MG63 (cell line): ENCODE measurements at regions not wholly inside any gene's neighbourhood (a gene's known extent, or its start where the extent isn't known, plus 50 kb on each side); places are given as distances from the start of the nearest gene placed in this dataset.

ENCODE experiments used
- DNase-seq: peaks from one replicate; pipeline ENCODE4 v3.0.0-alpha.2; 2020
- H3K27me3 ChIP-seq: fragments of 250-450 bp; sonication (Bioruptor Pico); 2 replicates; pipeline ENCODE4 v1.5.1; 2020; ENCODE audit warnings: mild to moderate bottlenecking, moderate library complexity
- H3K36me3 ChIP-seq: fragments of 250-450 bp; sonication (Bioruptor Pico); 2 replicates; pipeline ENCODE4 v1.5.1; 2020; ENCODE audit warnings: mild to moderate bottlenecking, moderate library complexity
- H3K4me3 ChIP-seq: fragments of 250-450 bp; sonication (Bioruptor Pico); 2 replicates; pipeline ENCODE4 v1.5.1; 2020; ENCODE audit warnings: mild to moderate bottlenecking, moderate library complexity
- H3K9me3 ChIP-seq: fragments of 250-450 bp; sonication (Bioruptor Pico); 2 replicates; pipeline ENCODE4 v1.5.1; 2020; ENCODE audit warnings: mild to moderate bottlenecking, moderate library complexity

GRCh38 chr2:146917431-146918042 lies 927.3 kb upstream of the ACVR2A start:
- DNase-seq: no peak
- no peaks in the 10 kb centered on the region; the same call in 1 of the 2 replicates for H3K9me3 ChIP-seq
- H3K27me3 ChIP-seq: no peaks in the 10 kb centered on the region
- H3K36me3 ChIP-seq: no peaks in the 10 kb centered on the region
- H3K4me3 ChIP-seq: no peak overlapping the region

GRCh38 chr2:146916914-146917313 lies 927.9 kb upstream of the ACVR2A start:
- no peak for DNase-seq
- H3K4me3 ChIP-seq: no peak overlapping the region
- H3K9me3 ChIP-seq: no peaks in the 10 kb centered on the region; the same call in 1 of the 2 replicates
- H3K27me3 ChIP-seq: no peaks in the 10 kb centered on the region
- no peaks in the 10 kb centered on the region for H3K36me3 ChIP-seq

- Histone ChIP-seq H3K36me3 (no peaks in the 10 kb centered on the region), H3K9me3 (no peaks in the 10 kb centered on the region), H3K27me3 (no peaks in the 10 kb centered on the region), H3K4me3 (no peak overlapping the region)
- DNase-seq: no peak
These were observed 931.4 kb upstream of the ACVR2A start for GRCh38 chr2:146913476-146913875.

GRCh38 chr2:146912536-146912935 lies 932.3 kb upstream of the ACVR2A start:
- H3K4me3 ChIP-seq: no peak overlapping the region
- no peaks in the 10 kb centered on the region for H3K36me3 ChIP-seq
- no peaks in the 10 kb centered on the region for H3K27me3 ChIP-seq

GRCh38 chr2:146908776-146909175 lies 936.1 kb upstream of the ACVR2A start:
- Histone ChIP-seq H3K27me3 (no peaks in the 10 kb centered on the region), H3K36me3 (no peaks in the 10 kb centered on the region), H3K4me3 (no peak overlapping the region), H3K9me3 (no peaks in the 10 kb centered on the region)
- DNase-seq: no peak

More at GRCh38 chr2:146912536-146912935, 932.3 kb upstream of the ACVR2A start:
- no peak for DNase-seq
- H3K9me3 ChIP-seq: no peaks in the 10 kb centered on the region

GRCh38 chr2:146898083-146898482 lies 946.7 kb upstream of the ACVR2A start:
- no peaks in the 10 kb centered on the region for H3K9me3 ChIP-seq
- no peak for DNase-seq
- H3K27me3 ChIP-seq: no peaks in the 10 kb centered on the region
- no peaks in the 10 kb centered on the region for H3K36me3 ChIP-seq
- no peak overlapping the region for H3K4me3 ChIP-seq

- H3K36me3 ChIP-seq: no peaks in the 10 kb centered on the region
- no peak for DNase-seq
- H3K4me3 ChIP-seq: no peak overlapping the region
- H3K27me3 ChIP-seq: no peaks in the 10 kb centered on the region
- no peaks in the 10 kb centered on the region for H3K9me3 ChIP-seq
These were observed 950.3 kb upstream of the ACVR2A start for GRCh38 chr2:146894514-146894913.

GRCh38 chr2:146893500-146894041 lies 951.3 kb upstream of the ACVR2A start:
- H3K27me3 ChIP-seq: no peaks in the 10 kb centered on the region
- DNase-seq: no peak

GRCh38 chr2:146890491-146890890 lies 954.3 kb upstream of the ACVR2A start:
- no peak for DNase-seq
- H3K4me3 ChIP-seq: no peak overlapping the region
- H3K36me3 ChIP-seq: no peaks in the 10 kb centered on the region
- H3K27me3 ChIP-seq: no peaks in the 10 kb centered on the region
- H3K9me3 ChIP-seq: no peaks in the 10 kb centered on the region

More at GRCh38 chr2:146893500-146894041, 951.3 kb upstream of the ACVR2A start:
- Histone ChIP-seq H3K9me3 (no peaks in the 10 kb centered on the region), H3K4me3 (no peak overlapping the region), H3K36me3 (no peaks in the 10 kb centered on the region)

GRCh38 chr2:146879882-146880281 lies 964.9 kb upstream of the ACVR2A start:
- no peaks in the 10 kb centered on the region for H3K36me3 ChIP-seq
- H3K27me3 ChIP-seq: no peaks in the 10 kb centered on the region
- peak; percentile 2 for DNase-seq
- no peaks in the 10 kb centered on the region; the same call in none of the 2 replicates for H3K9me3 ChIP-seq
- H3K4me3 ChIP-seq: no peak overlapping the region

GRCh38 chr2:146874260-146874658 lies 970.6 kb upstream of the ACVR2A start:
- H3K36me3 ChIP-seq: no peaks in the 10 kb centered on the region
- H3K27me3 ChIP-seq: no peaks in the 10 kb centered on the region
- no peaks in the 10 kb centered on the region; the same call in 1 of the 2 replicates for H3K9me3 ChIP-seq
- no peak overlapping the region for H3K4me3 ChIP-seq
- peak; percentile 82 for DNase-seq

- Histone ChIP-seq H3K36me3 (no peaks in the 10 kb centered on the region), H3K27me3 (no peaks in the 10 kb centered on the region), H3K4me3 (no peak overlapping the region), H3K9me3 (no peaks in the 10 kb centered on the region; the same call in 1 of the 2 replicates)
- no peak for DNase-seq
These were observed 971.1 kb upstream of the ACVR2A start for GRCh38 chr2:146873646-146874259.

GRCh38 chr2:146873056-146873455 lies 971.8 kb upstream of the ACVR2A start:
- no peak for DNase-seq
- Histone ChIP-seq H3K27me3 (no peaks in the 10 kb centered on the region), H3K9me3 (no peaks in the 10 kb centered on the region; the same call in 1 of the 2 replicates), H3K4me3 (no peak overlapping the region), H3K36me3 (no peaks in the 10 kb centered on the region)

- H3K27me3 ChIP-seq: no peaks in the 10 kb centered on the region
These were observed 974.1 kb upstream of the ACVR2A start for GRCh38 chr2:146870691-146871090.

GRCh38 chr2:146869328-146869727 lies 975.5 kb upstream of the ACVR2A start:
- Histone ChIP-seq H3K36me3 (no peaks in the 10 kb centered on the region), H3K27me3 (no peaks in the 10 kb centered on the region), H3K4me3 (no peak overlapping the region), H3K9me3 (no peaks in the 10 kb centered on the region; the same call in 1 of the 2 replicates)
- DNase-seq: no peak

More at GRCh38 chr2:146870691-146871090, 974.1 kb upstream of the ACVR2A start:
- Histone ChIP-seq H3K9me3 (no peaks in the 10 kb centered on the region; the same call in 1 of the 2 replicates), H3K36me3 (no peaks in the 10 kb centered on the region), H3K4me3 (no peak overlapping the region)
- DNase-seq: no peak

GRCh38 chr2:146868051-146868450 lies 976.8 kb upstream of the ACVR2A start:
- DNase-seq: no peak
- no peaks in the 10 kb centered on the region; the same call in 1 of the 2 replicates for H3K9me3 ChIP-seq
- no peak overlapping the region for H3K4me3 ChIP-seq
- no peaks in the 10 kb centered on the region for H3K36me3 ChIP-seq
- no peaks in the 10 kb centered on the region for H3K27me3 ChIP-seq

- Histone ChIP-seq H3K36me3 (no peaks in the 10 kb centered on the region), H3K27me3 (no peaks in the 10 kb centered on the region)
These were observed 977.3 kb upstream of the ACVR2A start for GRCh38 chr2:146867477-146867986.

More at GRCh38 chr2:146867477-146867986, 977.3 kb upstream of the ACVR2A start:
- Histone ChIP-seq H3K4me3 (no peak overlapping the region), H3K9me3 (no peaks in the 10 kb centered on the region; the same call in 1 of the 2 replicates)
- DNase-seq: no peak
